Adrenal gland (tissue), 9 donors: ENCODE measurements at regions not wholly inside any gene's neighbourhood (a gene's known extent, or its start where the extent isn't known, plus 50 kb on each side); places are given as distances from the start of the nearest gene placed in this dataset.

Experiments
- DNase-seq, 7 donors: peaks; one replicate each; pipeline ENCODE4 v3.0.0-alpha.2; 2019 to 2020
- H3K27ac ChIP-seq, 5 donors: fragments of 200-600 bp; sonication (generic) in 4 of 5; 1 replicate in 3 of 5; 2 replicates in 2 of 5; pipeline versions ENCODE4 v1.5.1 to v1.8.0; 2016 to 2020; ENCODE audit warnings: mild to moderate bottlenecking in 1 of 5
- H3K27me3 ChIP-seq: fragments of 200-600 bp; 2 replicates; pipeline ENCODE4 v1.8.0; 2021
- H3K36me3 ChIP-seq, 2 donors: fragments of 200-600 bp; replicated peaks in 1 of 2; 1 replicate in 1 of 2; 2 replicates in 1 of 2; pipeline versions ENCODE4 v1.5.1 to v1.8.0; 2018 to 2022
- H3K4me1 ChIP-seq, 2 donors: fragments of 200-600 bp; replicated peaks in 1 of 2; 1 replicate in 1 of 2; 2 replicates in 1 of 2; pipeline versions ENCODE4 v1.5.1 to v1.8.0; 2018 to 2021
- H3K4me3 ChIP-seq, 4 donors: fragments of 200-600 bp; sonication (generic) in 3 of 4; one replicate each; pipeline ENCODE4 v1.5.1; 2016 to 2018
- H3K9me3 ChIP-seq, 3 donors: fragments of 200-600 bp; sonication (generic) in 1 of 3; replicated peaks in 1 of 3; 1 replicate in 2 of 3; 2 replicates in 1 of 3; pipeline versions ENCODE4 v1.5.1 to v1.8.0; 2016 to 2021
- POLR2A ChIP-seq, 2 donors: fragments of 450-650 bp; IDR thresholded peaks; one replicate each; pipeline ENCODE4 v1.6.1; 2017; ENCODE audit warnings: antibody characterized with exemption in 2 of 2, mild to moderate bottlenecking in 2 of 2, moderate library complexity in 1 of 2
- WGBS, 4 donors: extraction: QIAGEN DNeasy Blood & Tissue Kit in 2 of 4; methylation state at CpG; one replicate each; pipeline versions ENCODE4 v1.1.5 to v1.1.7; 2013 to 2017; 5-methylcytosine and 5-hydroxymethylcytosine counted together
- intact Hi-C, 2 donors: fragments of 100-400 bp; cut with DNase I; formaldehyde crosslinking; loops; one replicate each; pipeline versions ENCODE4 v1.14.1 to v1.15.0; 2022 to 2023
- TF ChIP-seq, protein P1 (sequence below), 6 experiments: fragments of 450-650 bp in 4 of 6; fragments of 200-600 bp in 2 of 6; sonication (generic) in 1 of 6; IDR thresholded peaks; 1 replicate in 5 of 6; 2 replicates in 1 of 6; pipeline versions ENCODE4 v1.5.1 to v1.8.0; 2016 to 2021; ENCODE audit warnings: antibody characterized with exemption in 6 of 6, mild to moderate bottlenecking in 2 of 6, moderate library complexity in 1 of 6
- donor health status: healthy with polysubstance abuse.
- donor health status: Bipolar disorder and iron deficiency.
- donor health status: DM: yes; HTN: yes; CAD: no.
- donor health status: DM: no; HTN: no; CAD: no.
- donor health status: DM: no; HTN: no; CAD: no.

- Histone ChIP-seq H3K4me1 (no peaks in the 10 kb centered on the region), H3K27me3 (no peaks in the 10 kb centered on the region)
- TF ChIP-seq, protein P1, sequence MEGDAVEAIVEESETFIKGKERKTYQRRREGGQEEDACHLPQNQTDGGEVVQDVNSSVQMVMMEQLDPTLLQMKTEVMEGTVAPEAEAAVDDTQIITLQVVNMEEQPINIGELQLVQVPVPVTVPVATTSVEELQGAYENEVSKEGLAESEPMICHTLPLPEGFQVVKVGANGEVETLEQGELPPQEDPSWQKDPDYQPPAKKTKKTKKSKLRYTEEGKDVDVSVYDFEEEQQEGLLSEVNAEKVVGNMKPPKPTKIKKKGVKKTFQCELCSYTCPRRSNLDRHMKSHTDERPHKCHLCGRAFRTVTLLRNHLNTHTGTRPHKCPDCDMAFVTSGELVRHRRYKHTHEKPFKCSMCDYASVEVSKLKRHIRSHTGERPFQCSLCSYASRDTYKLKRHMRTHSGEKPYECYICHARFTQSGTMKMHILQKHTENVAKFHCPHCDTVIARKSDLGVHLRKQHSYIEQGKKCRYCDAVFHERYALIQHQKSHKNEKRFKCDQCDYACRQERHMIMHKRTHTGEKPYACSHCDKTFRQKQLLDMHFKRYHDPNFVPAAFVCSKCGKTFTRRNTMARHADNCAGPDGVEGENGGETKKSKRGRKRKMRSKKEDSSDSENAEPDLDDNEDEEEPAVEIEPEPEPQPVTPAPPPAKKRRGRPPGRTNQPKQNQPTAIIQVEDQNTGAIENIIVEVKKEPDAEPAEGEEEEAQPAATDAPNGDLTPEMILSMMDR (IDR thresholded peaks at IDR 0.05), result no peak
- no peak for TF ChIP-seq POLR2A (IDR thresholded peaks at IDR 0.05)
These were observed 158.1 kb downstream of the LTN1 start for GRCh38 chr21:28834335-28835238.

DNA sequence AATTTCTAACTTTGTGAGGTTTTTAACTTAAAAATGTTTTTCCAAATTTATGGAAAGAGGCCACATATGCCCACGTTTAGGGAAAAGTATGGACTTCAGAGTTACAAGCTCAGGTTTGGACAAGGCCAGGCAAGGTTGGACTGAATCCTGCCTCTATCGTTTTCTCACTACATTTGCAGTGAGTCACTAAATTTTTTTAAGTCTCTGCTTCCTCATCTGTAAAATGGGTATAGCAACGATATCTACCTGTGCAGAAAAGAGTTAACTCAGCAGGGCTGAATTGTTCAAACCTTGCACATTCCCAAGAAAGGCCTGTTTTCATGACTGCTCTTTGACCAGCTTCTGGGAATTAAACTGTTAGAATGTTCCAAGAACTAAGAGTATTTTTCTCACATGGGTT lies 159.1 kb downstream of the LTN1 start:
- no peaks in the 10 kb centered on the region for H3K36me3 ChIP-seq
- no peak for TF ChIP-seq POLR2A (IDR thresholded peaks at IDR 0.05)
- TF ChIP-seq, protein P1 (IDR thresholded peaks at IDR 0.05), result no peak
- intact Hi-C loops, result no loop called here
- DNase-seq, result no peak
- no peak overlapping the region for H3K27ac ChIP-seq
- no peak overlapping the region for H3K4me3 ChIP-seq
- no peaks in the 10 kb centered on the region for H3K4me1 ChIP-seq
- H3K9me3 ChIP-seq, result no peaks in the 10 kb centered on the region
- 81 to 91% (median 85%) methylated on average over 3 of the region's 3 CpGs for WGBS, 4 donors
- no peaks in the 10 kb centered on the region for H3K27me3 ChIP-seq

More at GRCh38 chr21:28834335-28835238, 158.1 kb downstream of the LTN1 start:
- DNase-seq, result no peak
- 92 to 96% (median 95%) methylated on average over 6 of the region's 6 CpGs for WGBS, 4 donors
- Histone ChIP-seq H3K4me3 (no peak overlapping the region), H3K36me3 (no peaks in the 10 kb centered on the region), H3K27ac (no peak overlapping the region), H3K9me3 (no peaks in the 10 kb centered on the region)
- intact Hi-C loops, result no loop called here

DNA sequence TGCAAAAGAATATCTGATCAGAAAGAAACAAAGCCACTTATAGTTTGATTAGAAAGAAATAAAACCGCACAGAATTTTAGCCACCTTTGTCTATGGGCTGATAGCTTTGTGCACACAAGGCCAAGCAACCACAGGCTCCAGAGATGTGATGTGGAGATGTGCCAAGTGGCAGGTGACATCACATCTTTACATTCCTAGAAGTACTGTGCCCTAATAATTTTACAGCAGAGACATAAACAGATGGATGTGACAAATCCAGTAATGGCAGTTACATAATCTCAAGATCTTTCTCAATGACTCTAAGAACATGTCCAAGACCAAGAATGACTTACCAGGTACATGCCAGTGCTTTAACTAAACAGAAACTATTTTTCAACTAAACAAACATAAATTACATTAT lies 159.5 kb downstream of the LTN1 start:
- H3K4me1 ChIP-seq, result no peaks in the 10 kb centered on the region
- TF ChIP-seq, protein P1 (IDR thresholded peaks at IDR 0.05), result no peak
- no peak for TF ChIP-seq POLR2A (IDR thresholded peaks at IDR 0.05)
- WGBS, 4 donors, result 84 to 96% (median 85%) methylated on average over 1 of the region's 1 CpG

DNA sequence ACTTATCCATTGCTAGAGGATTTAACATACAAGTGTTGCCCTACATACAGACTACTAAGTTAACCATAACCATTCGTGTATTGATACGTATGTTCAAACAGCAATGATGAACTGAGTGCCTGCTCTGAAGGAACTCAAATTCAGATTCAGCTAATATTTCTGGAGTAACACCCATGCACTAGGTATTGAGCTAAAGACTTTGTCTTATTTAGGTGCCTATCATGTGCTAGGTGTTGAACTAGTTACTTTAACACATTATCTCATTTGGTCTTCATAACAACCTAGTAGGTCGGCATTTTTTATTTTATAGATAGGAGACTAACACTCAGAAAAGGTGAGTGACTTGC lies 160.0 kb downstream of the LTN1 start:
- 95 to 97% (median 96%) methylated on average over 3 of the region's 3 CpGs for WGBS, 4 donors
- H3K4me3 ChIP-seq, result no peak overlapping the region
- H3K27me3 ChIP-seq, result no peaks in the 10 kb centered on the region
- intact Hi-C loops, result no loop called here
- H3K9me3 ChIP-seq, result no peaks in the 10 kb centered on the region
- no peaks in the 10 kb centered on the region for H3K4me1 ChIP-seq
- TF ChIP-seq, protein P1 (IDR thresholded peaks at IDR 0.05), result no peak
- TF ChIP-seq POLR2A (IDR thresholded peaks at IDR 0.05), result no peak
- no peak overlapping the region for H3K27ac ChIP-seq
- no peak for DNase-seq
- H3K36me3 ChIP-seq, result no peaks in the 10 kb centered on the region

More for the DNA sequence above, 159.5 kb downstream of the LTN1 start:
- Histone ChIP-seq H3K36me3 (no peaks in the 10 kb centered on the region), H3K9me3 (no peaks in the 10 kb centered on the region), H3K27me3 (no peaks in the 10 kb centered on the region), H3K4me3 (no peak overlapping the region), H3K27ac (no peak overlapping the region)
- no peak for DNase-seq
- intact Hi-C loops, result no loop called here
